Middle frontal gyrus (tissue), 1 donor: ENCODE measurements at regions not wholly inside any gene's neighbourhood (a gene's known extent, or its start where the extent isn't known, plus 50 kb on each side); places are given as distances from the start of the nearest gene placed in this dataset.

Experiments used
- DNase-seq: peaks from one replicate; pipeline ENCODE4 v3.0.0-alpha.2; 2015; ENCODE audit warnings: low spot score; ENCODE audit errors: extremely low spot score

DNA sequence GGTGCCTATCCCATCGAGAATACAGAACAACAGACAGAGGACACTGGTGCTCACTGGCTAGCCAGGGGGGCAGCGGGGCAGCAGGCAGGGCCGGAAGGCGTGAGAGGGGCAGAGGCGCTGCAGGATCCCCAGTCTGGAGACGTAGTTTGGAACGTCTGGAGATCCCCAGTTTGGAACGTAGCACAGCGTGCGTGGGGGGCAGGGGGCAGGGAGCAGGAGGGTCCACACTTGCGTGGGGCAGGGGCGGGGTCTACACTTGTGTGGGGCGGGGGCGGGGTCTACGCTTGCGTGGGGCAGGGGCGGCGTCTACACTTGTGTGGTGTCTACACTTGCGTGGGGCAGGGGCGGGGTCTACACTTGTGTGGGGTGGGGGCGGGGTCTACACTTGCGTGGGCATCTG is 107.2 kb downstream of the DACT2 start:
- no peak for DNase-seq

DNA sequence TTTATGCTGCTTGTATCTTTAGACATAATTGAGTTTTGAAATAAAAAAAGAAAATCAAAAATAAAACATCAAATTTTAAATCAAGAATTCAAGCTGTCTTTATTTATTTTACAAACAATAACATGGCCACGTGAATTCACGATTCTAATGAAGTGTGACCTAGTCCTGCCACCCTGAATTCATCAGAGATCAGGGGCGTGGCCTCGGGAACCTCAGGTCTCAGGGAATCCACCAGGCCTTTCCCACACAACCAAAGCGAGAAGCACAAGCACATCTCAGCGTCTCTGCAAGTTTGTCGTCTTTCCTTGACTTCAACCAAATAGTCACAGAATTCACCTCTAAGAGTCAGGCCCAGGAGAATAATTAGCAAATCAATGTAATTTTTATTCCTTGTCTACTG is 107.9 kb downstream of the DACT2 start:
- no peak for DNase-seq

DNA sequence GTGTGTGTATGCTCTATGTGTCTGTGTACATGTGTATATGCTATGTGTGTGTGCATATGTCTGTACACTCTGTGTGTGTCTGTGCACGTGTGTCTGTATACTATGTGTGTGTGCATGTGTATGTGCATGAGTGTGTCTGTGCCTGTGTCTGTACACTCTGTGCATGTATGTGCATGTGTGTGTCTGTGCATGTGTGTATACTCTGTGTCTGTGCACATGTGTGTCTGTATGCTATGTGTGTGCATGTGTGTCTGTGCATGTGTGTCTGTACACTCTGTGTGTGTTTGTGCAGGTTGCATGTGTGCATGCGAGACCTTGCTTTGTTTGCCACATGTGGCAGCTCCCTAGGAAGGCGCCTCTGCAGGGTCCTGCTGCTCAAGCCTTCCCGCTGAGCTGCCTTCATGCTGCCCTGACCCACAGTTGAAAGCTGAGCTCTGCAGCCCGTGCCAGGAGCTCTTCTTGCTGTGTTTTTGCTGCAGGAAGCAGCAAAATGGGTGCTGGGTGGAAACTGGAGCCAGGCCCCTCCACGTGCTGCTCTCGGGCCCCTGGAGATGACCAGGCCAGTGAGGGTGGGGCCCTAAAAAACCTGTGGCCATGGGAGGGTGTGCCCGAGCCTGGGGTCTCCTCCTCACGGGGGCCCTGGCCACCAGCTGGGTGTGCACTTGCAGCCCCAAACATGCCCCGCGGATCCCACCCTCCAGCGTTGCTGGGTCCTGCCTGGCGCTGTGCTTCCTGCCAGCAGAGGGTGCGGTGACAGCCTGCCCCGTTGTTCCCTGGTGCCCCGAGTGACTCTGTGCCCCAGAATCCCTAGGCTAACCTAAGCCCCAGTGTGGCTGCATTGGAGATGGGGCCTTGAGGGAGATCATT is 109.1 kb downstream of the DACT2 start:
- DNase-seq: no peak

DNA sequence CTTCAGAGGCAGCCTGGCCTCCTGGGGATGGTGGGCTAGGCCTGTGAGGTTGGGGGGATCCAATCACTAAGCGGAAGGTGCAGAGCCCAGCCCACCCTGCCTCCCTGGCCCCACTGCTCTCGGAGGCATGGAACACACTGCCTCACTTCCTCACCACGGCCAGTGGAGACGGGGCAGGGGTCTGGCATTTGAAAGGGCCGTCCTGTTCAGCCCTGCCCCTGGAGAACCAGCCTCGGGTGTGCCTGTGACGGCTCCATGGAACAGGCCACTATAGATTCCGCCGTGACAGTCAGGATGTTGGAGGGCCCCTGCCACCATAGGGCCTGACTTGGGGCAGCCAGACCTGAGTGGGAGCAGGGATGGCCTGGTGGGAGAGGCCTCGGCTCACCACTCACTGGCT is 110.2 kb downstream of the DACT2 start:
- DNase-seq: no peak

DNA sequence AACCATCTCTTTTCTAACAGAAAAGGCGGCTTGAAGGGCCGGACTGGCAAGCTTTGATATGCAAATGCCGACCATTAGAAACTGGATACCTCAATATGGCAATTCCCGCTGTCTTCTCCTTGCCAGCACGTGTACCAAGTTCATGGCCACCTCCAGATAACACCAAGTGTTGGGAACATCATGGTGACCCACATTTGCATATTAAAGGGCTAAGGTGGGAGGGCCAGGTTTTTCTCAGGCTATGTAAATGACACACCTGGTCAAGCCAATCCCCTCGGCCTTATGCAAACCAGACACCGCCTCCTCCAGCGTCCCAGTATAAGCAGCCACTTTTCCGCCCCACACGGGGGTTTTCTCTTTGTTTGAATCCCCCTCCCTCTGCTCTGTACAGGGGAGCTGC is 110.7 kb downstream of the DACT2 start:
- no peak for DNase-seq

DNA sequence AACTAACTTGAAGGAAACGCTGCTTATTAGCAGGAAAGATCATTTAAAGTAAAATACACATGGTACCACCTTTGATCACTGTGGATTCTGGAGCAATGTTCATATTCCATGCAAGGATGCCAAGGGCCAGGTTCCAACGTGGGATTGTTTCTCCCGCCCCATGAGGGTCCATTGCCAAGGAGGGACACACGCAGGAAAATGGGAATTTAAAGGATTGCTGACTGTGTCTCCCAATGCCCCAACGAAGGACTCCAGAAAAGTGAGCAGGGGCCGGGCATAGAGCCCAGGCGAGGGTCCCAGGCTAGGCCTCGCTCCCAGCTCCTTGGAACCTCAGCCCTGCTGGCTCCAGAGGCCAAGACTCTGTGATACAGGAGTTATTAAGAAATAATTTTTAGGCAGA is 111.2 kb downstream of the DACT2 start:
- DNase-seq: no peak

DNA sequence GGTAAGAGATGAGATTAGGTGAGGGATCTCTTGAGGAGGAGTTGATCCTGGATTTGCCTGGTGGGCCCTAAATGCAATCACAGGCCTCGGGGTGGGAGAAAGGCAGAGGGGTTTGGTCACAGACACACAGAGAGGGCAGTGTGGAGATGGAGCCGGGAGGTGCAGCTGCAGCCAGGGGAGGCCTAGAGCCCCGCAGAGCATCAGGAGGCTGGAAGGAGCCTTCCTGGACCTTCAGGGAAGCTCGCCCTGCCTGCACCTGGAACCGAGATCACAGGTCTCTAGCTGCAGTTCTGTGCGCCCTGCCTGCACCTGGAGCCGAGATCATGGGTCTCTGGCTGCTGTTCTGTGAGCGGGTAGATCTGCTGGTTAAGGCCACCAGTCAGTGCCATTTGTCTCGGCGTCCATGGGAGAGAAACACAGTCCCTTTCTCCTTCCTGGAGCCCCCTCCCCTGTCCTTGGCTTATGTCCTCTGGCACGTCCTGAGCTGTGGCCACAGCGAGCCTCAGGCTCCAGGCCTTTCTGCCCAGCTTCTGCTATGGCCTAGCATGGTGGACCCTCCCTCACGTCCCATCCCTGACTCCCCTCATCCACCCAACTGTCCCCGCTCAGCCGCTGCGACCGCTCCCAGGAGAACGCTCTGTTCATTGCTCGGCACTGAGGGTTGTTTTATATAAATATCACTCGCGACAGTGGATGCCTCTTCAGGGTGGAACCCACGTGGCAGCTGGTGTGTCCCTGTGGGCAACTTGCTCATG is 112.0 kb downstream of the DACT2 start:
- no peak for DNase-seq

DNA sequence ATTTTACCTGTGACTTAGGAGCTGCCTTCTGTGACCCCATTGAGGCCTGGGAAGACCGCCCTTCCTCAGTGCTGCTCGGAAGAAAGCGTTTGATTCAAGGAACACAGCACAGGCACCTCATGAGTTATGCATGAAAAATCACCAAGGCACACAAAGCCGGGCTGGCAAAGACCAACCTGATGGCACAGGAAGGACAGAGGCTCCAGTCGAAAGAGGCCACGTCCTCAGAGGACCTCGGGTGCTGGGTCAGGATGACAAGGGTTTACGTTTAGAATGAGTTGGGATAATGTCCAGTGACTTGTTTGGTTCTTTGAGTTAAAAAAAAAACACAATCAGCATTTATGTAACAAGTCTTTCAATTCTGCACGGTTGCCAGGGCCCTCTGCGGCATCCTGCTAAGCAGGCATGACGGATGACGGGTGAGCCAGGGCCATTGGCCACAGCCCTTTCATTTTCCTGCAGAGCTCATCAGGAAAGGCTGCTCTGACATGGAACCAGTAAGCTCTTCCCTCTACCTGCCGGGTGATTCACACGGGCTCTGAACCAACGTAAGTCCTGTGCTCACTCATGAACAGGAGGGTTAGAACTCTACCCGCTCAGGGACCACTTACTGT is 112.8 kb downstream of the DACT2 start:
- DNase-seq: no peak

DNA sequence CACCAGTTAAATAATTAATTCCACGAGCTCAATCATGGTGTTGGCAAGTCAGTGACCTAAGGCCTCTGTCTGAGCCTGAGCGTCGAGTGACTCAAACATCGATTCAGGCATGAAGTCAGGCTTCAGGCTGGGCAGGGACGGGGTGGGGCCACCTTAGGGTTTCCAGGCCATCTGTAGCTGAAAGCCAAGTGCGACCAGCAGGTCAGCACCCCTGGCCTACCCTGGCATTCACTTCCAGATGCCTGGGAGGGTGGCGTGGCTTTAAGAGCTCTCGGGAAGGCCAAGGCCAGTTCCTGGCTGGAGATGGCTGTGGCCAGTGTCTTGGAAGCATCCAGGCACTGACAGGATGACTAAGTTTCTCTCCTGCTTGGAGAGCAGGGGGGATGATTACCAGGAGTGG is 113.4 kb downstream of the DACT2 start:
- no peak for DNase-seq

DNA sequence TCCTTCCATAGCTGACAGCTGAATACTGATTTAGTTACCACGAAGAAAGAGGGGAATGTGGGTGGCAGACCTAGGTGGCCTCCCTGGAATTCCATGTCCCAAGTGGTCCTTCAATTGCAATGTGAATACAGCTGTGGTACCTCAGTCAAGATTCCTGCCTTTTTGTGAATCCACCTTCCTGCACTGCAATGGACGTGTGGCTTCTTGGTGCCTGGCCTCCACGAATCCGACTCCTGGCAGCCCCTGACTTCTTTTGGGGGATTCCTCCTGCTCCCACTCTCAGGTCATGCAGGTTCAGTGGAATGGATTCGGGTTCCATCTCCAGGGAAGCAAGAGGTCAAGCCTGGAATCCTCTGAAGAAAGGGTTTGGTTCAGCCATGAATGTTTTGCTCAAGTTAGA is 117.8 kb downstream of the DACT2 start:
- no peak for DNase-seq

DNA sequence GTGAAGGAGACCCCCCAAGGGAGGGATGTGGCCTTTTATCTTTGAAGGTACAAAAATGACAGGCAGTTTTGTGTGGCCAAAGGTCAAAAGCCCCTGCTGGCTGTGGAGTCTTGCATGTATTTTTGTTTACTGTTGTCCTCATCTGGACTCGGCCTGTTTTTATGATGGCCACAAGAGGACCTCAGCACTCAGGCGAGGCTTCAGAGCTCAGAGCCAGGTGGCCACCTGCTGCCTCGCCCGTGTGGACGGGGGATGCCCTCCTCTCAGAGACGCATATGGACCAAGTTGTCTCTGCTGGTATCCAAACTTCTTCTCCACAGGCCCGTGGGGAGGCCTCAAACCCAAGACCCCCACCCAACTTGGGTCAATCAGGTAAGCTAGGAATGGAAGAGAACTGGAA is 118.2 kb downstream of the DACT2 start:
- DNase-seq: no peak

DNA sequence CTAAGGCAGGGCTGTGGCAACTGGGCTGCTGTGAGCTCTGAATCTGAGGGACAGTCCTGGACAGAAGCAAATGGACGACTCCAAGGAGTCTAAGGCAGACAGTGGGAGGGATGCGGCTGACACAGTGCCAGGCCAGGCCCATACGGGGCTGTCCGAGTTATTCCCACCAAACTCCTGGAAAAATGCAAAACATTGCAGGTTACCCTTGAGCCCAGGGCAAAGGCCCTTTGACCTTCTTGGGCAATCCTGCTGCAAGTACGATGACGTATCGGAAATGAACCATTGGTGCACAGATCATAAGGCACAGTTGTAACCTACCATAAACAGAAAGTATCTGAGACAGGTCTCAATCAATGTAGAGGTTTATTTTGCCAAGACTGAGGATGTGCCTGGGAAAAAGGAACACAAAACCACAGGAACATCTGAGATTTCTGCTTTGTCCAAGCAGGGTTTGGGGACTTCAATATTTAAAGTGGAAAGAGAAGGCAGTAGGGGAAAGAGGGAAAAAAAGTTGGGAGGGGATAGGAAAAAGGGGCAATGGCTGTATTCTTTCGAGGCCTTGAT is 118.9 kb downstream of the DACT2 start:
- no peak for DNase-seq

DNA sequence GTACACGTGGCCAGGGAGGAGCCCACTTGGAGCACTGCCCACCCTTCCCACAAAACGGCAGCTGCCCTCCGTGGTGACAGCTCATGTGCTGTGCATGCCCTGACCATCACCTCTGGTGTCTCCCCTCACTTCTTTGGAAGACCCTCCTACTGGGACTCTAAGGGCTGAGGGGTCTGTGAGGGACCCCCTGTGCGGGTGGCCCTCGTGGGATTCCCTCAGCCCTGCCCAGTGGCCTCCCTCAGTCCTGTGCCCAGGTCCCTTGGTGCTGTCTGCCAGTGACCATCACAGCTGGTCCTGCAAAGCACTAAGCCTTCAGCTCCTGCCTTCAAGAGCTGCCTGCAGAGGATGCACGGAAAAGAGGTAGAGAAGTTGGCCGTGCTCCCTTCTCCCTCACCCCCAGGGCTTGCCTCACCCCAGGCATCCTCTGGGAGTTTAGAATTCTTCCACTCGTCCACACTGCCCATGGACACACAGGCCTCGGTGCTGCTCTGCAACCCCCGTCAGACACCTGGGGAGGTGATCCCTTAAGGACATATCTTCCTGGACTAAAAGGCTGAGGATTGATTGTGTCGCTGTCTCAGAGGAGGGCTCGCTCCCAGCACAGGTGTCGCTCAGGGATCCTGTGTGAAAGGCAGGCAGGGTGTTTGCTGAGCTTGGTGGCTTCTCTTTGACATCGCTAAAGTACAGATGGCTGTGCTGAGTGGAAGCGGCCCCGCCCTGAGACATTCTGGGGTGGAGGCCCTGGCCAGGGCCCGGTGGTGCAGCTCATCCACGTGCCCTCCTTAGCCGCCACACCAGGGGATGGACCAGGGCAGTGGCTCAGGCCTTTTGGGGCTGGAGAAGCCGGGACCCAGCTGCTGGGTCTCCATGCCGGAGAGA is 119.5 kb upstream of the FRMD1 start:
- no peak for DNase-seq

DNA sequence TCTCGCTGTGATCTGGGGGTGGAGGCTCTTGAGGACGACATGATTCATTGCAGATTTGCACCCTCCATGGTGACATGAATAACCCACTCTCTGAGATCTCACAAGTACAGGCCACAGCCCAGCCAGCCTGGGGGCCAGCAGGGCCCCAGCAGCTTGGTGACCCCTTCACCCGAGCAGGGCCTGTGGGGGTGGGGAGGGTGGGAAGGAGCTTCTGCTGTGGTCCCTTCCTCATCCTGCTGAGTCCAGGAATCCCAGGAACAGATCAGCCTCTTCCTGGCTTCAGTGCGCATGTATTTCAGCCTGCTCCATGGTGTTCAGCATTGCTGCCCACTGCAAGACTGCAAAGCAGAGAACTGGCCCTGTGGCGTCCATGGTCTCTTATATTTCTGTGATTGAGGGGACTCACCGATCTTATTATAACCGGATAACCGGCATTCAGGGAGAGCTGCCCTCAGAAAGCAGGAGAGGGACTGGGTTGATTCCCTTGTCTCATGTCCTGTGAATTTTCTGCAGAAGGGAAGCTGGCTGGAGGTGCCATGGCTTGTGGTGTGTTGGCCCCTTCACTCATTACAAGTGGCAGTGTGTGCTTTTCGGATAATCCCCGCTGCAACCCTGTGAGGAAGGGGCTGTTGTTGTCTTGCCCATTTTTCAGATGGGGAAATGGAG is 118.8 kb upstream of the FRMD1 start:
- no peak for DNase-seq

DNA sequence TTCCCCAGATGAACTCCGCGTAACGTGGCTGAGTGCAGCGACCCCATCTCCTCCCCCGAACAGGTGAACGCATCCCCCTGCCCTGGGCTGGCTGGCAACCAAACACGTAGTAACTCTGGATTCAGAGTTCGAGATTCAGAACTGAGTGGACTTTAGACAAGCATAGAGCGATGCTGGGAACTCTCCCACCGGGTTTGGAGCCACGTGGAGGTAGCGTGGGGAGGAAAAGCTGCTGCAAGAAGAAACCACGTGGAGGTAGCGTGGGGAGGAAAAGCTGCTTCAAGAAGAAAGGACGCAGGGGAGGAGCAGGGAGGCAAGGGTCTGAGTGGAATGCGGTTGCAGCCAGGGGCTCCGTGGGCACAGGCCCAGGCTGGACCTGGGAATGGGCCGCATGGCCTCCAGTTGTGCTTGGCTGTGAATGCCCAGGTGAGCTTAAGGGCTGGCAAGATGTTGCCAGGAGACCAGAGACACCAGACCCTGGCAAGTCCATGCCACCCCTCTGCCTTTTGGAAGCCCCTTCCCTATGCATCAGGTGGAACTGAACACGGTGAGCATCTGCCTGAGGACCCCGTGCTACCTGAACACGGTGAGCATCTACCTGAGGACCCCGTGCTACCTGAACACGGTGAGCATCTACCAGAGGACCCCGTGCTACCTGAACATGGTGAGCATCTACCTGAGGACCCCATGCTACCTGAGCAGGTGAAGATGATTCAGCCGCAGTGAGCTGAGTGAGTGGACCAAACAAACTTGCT is 118.0 kb upstream of the FRMD1 start:
- no peak for DNase-seq

DNA sequence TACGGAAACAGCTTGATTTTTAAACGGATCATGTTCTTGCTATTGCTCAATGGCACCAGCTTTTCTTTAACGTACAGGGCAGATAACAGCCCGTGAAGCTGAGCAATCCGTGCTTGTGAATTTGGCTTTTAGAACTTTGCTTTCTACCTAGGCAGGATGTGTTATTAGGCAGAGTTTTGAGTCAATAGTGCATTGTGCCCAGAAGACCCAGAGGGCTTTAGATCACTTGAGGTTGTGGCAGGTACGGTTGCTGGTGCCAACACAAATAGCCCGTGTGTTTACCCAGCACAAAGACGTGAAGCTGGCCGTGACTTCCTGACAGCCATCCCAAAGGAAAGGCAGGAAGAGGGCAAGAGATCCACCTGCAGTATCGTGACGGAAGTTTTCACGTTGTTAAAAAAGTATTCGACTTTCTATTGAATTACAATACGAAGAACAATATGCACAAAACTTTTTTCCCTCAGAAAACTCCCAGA is 117.4 kb upstream of the FRMD1 start:
- no peak for DNase-seq

DNA sequence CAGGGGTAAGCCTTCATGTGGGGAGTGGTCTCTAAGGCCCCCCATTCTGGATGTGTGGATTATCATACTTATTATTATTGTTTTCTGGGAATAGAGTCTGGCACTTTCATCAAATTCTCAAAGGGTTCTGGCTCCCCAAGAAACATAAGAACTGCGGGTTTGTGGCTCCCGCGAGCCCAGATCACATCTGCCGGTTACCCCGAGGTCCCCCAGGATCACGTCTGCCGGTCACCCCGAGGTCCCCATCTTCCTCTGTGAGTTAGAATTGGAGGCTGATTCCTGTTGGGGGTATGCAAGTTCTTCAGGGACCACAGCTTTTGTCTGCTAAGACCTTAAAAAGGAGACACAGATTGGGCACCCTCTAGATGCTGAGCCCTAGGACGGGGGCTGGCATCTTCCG is 116.7 kb upstream of the FRMD1 start:
- no peak for DNase-seq

DNA sequence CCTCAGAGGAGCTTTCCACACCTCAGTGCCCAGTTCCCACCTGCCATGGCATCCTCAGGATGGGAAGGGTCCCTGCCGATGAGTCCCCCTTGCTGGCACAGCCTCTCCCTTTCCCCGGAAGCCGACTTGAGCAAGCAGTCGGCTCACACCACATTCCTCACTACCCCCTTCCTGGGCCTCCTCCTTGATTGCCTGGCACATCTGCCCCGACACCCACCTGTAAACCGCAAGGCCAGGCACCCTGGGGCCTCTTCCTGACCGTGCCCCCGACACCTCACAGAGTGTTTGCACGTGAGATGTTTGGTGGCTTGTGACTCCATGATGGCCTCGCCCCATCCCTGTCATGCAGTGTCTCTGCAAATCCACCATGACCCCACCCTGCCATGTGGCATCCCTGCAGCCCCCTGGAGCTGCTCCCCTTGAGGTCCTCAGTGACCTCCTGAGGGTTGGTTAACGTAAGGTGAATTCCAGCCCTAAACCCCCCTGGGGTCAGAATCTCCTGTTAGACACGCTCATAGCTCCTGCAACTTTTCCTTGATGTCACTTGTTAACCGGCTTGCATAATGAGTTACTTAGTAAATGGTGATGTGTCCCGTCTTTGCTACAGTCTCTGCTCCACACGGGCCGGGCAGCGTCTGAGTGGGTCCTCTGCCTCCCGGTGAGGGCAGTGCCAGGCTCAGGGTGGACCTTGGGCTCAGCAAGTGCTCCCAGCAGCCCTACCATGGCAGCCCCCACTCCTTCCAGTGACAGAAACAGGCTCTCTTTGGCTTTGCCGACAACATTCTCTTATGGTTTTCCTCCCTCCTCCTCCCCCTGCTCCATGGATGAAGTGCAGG is 115.9 kb upstream of the FRMD1 start:
- DNase-seq: no peak
